Naive B cell (primary cell): ENCODE measurements at regions not wholly inside any gene's neighbourhood (a gene's known extent, or its start where the extent isn't known, plus 50 kb on each side); places are given as distances from the start of the nearest gene placed in this dataset.
A peak's percentile ranks its signal among the peaks of the same experiment; 100 is the strongest.
"Not testable (repeated sequence)": the region's sequence is repeated elsewhere in the genome, so short reads cannot be mapped to it uniquely, and the experiment has no call there.

Experiments used
- ATAC-seq, 2 donors: fragments of 150-1000 bp; cut with Tn5 transposase; 2 replicates each; pipeline ENCODE4 v1.10.0; 2021; ENCODE audit warnings: low read depth in 2 of 2, mild to moderate bottlenecking in 2 of 2, moderate library complexity in 2 of 2
- DNase-seq: peaks from one replicate; pipeline ENCODE4 v3.0.0; 2022
- H3K27ac Mint-ChIP-seq, 6 donors: one replicate each; pipeline ENCODE4 v1.8.0; 2020 to 2022; ENCODE audit warnings: mild to moderate bottlenecking in 6 of 6, mixed read lengths in 6 of 6, moderate library complexity in 5 of 6, inconsistent platforms in 2 of 6
- H3K27me3 Mint-ChIP-seq, 3 donors: one replicate each; pipeline ENCODE4 v1.8.0; 2021 to 2022; ENCODE audit warnings: mixed read lengths in 3 of 3, mild to moderate bottlenecking in 1 of 3
- H3K36me3 Mint-ChIP-seq, 2 donors: one replicate each; pipeline ENCODE4 v1.8.0; 2020 to 2022; ENCODE audit warnings: mixed read lengths in 2 of 2, inconsistent platforms in 1 of 2, mild to moderate bottlenecking in 1 of 2
- H3K4me1 Mint-ChIP-seq, 3 donors: one replicate each; pipeline ENCODE4 v1.8.0; 2020 to 2022; ENCODE audit warnings: mixed read lengths in 3 of 3, inconsistent platforms in 1 of 3, mild to moderate bottlenecking in 1 of 3, moderate library complexity in 1 of 3
- H3K4me3 Mint-ChIP-seq, 8 donors: one replicate each; pipeline ENCODE4 v1.8.0; 2020 to 2022; ENCODE audit warnings: mild to moderate bottlenecking in 8 of 8, mixed read lengths in 8 of 8, moderate library complexity in 8 of 8, inconsistent platforms in 2 of 8
- H3K9me3 Mint-ChIP-seq, 7 donors: one replicate each; pipeline ENCODE4 v1.8.0; 2020 to 2022; ENCODE audit warnings: mixed read lengths in 7 of 7, mild to moderate bottlenecking in 5 of 7, inconsistent platforms in 2 of 7, moderate library complexity in 1 of 7

DNA sequence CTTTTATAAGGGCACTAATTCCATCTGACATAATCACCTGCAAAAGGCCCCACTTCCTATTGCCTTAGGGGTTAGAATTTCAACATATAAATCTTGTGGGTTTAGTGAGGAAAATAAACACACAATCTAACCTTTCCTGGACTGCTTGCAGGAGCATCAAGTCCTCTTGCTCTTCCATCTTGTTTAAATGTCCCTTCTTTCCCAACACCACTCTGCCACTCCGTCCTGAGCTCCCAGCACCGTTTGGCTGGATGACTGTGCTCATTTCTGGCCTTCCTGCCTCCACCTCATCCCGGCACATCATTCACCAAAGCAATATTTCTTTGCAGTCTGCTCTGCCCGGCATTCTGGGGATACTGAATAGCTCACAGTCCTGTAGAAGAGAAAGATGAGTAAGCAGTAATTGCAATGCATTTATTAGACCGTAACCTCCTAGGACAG, 247.8 kb downstream of the BCL2 start:
- H3K27ac Mint-ChIP-seq, result no peak overlapping the region
- H3K9me3 Mint-ChIP-seq, result peaks cover 0 to 15% (median 3%) of the 10 kb centered on the region in 7 donors
- ATAC-seq (no peak), DNase-seq (no peak)
- no peaks in the 10 kb centered on the region for H3K36me3 Mint-ChIP-seq
- no peak overlapping the region for H3K4me3 Mint-ChIP-seq
- peaks cover 10 to 13% (median 12%) of the 10 kb centered on the region in 3 donors for H3K4me1 Mint-ChIP-seq
- no peaks in the 10 kb centered on the region for H3K27me3 Mint-ChIP-seq

DNA sequence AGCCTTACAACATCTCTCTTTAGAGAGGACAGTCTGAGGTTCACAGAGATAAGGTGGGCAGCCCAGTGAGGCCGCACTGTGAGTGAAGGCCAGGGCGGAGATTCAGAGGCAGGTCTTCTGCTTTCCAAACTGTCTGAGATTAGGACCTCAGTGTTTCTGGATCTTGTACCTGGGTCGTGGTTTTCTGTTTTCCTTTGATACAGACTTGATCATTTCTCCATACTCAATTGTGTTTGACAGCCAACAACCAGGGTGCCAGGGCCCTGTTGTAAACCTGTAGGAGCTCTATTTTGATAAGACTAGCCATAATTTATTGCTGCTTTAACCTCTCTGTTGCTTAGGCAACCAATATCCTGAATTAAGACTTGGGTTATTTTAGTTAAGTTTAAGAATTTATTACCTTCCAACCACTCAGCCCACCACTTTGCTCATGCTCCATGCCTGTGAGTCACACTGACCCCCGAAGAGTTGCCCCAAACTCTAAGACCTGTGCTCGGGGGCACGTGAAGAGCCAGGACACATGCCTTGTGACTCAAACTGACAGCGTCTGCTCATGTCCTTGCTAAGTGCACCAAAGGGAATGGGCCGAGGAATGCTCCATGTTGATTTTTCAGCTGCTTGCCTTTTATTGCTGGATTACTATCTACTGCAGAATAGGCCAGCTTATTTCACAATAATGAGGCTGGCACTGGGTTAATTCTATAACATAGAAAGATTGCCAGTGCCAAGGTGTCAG, 248.6 kb downstream of the BCL2 start:
- H3K36me3 Mint-ChIP-seq, result no peaks in the 10 kb centered on the region
- H3K4me3 Mint-ChIP-seq, result no peak overlapping the region
- peaks cover 10 to 12% (median 10%) of the 10 kb centered on the region in 3 donors for H3K4me1 Mint-ChIP-seq
- no peak for ATAC-seq
- no peak for DNase-seq
- peaks cover 0 to 15% (median 3%) of the 10 kb centered on the region in 7 donors for H3K9me3 Mint-ChIP-seq
- no peaks in the 10 kb centered on the region for H3K27me3 Mint-ChIP-seq
- peak overlapping the region in 1 of 6 donors; percentile 27 for H3K27ac Mint-ChIP-seq

DNA sequence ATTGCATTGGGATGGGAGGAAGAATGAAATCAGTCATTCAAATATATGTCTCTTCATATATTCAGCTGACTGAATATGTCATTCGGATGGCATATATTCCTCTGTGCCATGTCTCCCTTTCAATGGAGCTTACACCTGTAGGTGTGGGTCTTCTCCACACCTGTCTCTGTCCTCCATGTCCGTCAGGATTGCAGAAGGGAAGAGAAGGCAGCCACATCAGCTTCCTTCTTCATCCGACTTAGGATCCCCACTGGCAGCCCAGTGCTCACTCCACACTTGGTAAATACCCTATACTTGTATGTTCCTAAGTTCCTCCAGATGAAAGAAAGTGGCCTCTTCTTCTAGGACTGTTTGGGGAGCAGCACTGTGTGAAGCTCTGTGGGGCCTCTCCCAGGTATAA, 250.1 kb downstream of the BCL2 start:
- Mint-ChIP-seq H3K9me3 (peaks cover 0 to 15% (median 3%) of the 10 kb centered on the region in 7 donors), H3K27ac (no peak overlapping the region), H3K27me3 (no peaks in the 10 kb centered on the region), H3K36me3 (no peaks in the 10 kb centered on the region), H3K4me3 (no peak overlapping the region), H3K4me1 (no peaks in the 10 kb centered on the region)
- no peak for ATAC-seq
- no peak for DNase-seq

DNA sequence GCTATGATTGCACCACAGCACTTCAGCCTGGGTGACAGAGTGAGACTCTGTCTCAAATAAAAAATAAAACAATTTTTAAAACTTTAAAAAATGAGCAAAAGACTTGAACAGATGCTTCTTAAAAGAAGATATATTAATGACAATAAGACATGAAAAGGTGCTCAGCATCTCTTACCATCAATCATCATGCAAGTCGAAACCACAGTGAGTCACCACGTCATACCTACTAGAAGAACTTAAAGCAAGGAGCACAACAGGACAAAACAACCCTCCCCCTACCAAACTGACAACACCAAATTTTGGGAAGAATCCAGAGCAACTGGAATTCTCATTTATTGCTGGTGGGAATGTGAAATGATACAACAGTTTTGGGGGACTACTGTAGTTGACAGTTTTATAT, 251.6 kb downstream of the BCL2 start:
- H3K27ac Mint-ChIP-seq, result no peak overlapping the region
- no peak for DNase-seq
- ATAC-seq, result no peak
- no peaks in the 10 kb centered on the region for H3K36me3 Mint-ChIP-seq
- H3K4me1 Mint-ChIP-seq, result no peaks in the 10 kb centered on the region
- peaks cover 0 to 15% (median 3%) of the 10 kb centered on the region in 7 donors for H3K9me3 Mint-ChIP-seq
- peaks cover 0 to 4% (median 0%) of the 10 kb centered on the region in 3 donors for H3K27me3 Mint-ChIP-seq
- H3K4me3 Mint-ChIP-seq, result no peak overlapping the region

DNA sequence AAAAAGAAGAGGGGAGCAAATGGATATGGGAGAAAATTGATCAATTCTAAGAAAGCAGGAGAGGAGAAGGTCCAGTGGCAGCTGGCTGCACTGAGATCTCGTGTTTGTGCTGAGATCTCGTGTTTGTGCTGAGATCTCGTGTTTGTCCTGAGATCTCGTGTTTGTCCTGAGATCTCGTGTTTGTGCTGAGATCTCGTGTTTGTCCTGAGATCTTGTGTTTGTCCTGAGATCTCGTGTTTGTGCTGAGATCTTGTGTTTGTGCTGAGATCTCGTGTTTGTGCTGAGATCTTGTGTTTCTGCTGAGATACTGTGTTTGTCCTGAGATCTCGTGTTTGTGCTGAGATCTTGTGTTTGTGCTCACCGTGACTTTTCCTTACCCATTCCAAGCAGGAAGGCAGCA, 254.4 kb downstream of the BCL2 start:
- DNase-seq, result no peak
- Mint-ChIP-seq H3K4me1 (no peaks in the 10 kb centered on the region), H3K27me3 (peaks cover 0 to 5% (median 4%) of the 10 kb centered on the region in 3 donors), H3K4me3 (no peak overlapping the region), H3K27ac (no peak overlapping the region), H3K9me3 (peaks cover 0 to 15% (median 3%) of the 10 kb centered on the region in 7 donors), H3K36me3 (no peaks in the 10 kb centered on the region)
- no peak for ATAC-seq

DNA sequence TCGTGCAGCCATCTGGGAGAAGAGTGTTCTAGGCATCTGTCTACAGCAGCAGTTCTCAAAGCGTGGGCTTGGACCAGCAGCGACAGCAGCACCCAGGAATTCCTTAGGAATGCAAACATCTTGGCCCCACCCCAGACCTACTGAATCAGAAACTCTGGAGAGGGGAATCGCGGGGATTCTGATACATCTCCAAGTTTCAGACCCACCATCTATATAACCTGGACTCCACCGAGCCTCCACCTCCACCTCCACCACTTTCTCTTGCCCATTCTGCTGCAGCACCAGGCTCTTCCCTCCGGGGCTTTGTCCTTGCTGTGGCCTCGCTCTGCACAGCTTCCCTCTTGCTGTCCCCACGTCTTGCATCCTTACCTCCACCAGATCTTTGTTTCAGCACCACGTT, 256.4 kb downstream of the BCL2 start:
- ATAC-seq (no peak), DNase-seq (no peak)
- Mint-ChIP-seq H3K36me3 (no peaks in the 10 kb centered on the region), H3K9me3 (peaks cover 0 to 5% (median 0%) of the 10 kb centered on the region in 7 donors), H3K4me1 (no peaks in the 10 kb centered on the region), H3K4me3 (no peak overlapping the region), H3K27me3 (peaks cover 0 to 5% (median 4%) of the 10 kb centered on the region in 3 donors), H3K27ac (no peak overlapping the region)

DNA sequence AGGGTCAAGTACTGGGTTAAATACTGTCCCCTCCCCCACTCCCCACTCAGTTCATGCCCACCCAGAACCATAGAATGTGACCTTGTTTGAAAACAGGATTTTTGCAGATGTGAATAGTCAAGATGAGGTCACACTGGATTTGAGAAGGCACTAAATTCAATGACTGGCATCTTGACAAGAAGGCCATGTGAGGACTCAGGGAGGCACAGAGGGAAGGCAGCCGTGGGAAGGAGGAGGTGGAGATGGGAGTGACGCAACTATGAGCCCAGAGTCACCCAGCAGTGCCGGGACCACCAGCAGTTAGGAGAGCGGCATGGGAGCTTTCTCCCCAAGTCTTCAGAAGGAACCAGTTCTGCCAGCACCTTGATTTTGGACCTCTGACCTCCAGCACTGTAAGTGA, 257.3 kb downstream of the BCL2 start:
- DNase-seq (no peak), ATAC-seq (no peak)
- H3K4me3 Mint-ChIP-seq, result no peak overlapping the region
- peaks cover 0 to 5% (median 4%) of the 10 kb centered on the region in 3 donors for H3K27me3 Mint-ChIP-seq
- H3K4me1 Mint-ChIP-seq, result no peaks in the 10 kb centered on the region
- H3K36me3 Mint-ChIP-seq, result no peaks in the 10 kb centered on the region
- H3K9me3 Mint-ChIP-seq, result no peaks in the 10 kb centered on the region
- H3K27ac Mint-ChIP-seq, result peak overlapping the region in 1 of 6 donors; percentile 52

DNA sequence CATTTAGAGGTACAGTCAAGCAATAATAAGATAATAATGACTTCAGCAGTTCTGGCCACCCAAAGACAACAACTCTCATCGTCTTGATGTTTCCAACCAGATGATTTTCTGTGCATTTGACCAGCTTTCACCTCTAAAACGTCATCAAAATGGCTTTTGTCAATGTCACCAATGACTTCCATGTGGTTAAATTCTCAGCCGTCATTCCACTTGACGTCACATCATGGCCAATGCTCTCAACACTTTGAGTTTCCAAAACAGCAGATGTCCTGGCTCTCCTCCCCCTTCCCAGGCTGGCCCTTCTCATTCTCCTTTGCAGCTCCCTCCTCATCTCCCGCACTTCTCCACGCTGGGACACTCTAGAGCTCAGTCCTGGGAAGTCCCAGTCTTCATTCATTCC, 258.3 kb downstream of the BCL2 start:
- no peaks in the 10 kb centered on the region for H3K36me3 Mint-ChIP-seq

DNA sequence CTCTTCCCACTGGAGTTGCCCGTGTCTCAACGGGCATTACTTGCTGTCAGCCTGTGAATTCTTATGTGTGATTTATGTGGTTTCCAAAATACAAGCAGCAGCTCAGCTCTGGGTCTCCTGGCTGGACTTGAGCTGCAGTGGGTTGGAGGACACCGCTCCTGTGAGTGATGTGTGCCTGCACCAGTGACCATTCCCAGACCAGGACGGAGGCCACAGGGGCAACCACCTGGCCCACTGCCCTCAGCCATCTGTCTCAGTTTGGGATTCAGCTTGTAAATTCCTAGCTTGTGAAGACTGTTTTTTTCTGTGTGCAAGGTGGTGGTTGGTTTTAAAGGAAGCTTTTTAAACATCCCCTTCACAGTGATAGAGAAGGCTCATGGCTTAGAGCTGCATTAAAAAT, 261.0 kb downstream of the BCL2 start:
- Mint-ChIP-seq H3K27ac (peak overlapping the region in 1 of 6 donors; percentile 81), H3K36me3 (no peaks in the 10 kb centered on the region), H3K27me3 (peaks cover 0 to 5% (median 4%) of the 10 kb centered on the region in 3 donors), H3K9me3 (no peaks in the 10 kb centered on the region), H3K4me3 (no peak overlapping the region), H3K4me1 (peaks cover 9 to 23% (median 20%) of the 10 kb centered on the region in 3 donors)
- DNase-seq (no peak), ATAC-seq (no peak)

More for the DNA sequence above, 258.3 kb downstream of the BCL2 start:
- Mint-ChIP-seq H3K4me1 (peaks cover 0 to 2% (median 0%) of the 10 kb centered on the region in 3 donors), H3K4me3 (no peak overlapping the region), H3K27ac (peak overlapping the region in 1 of 6 donors; percentile 41), H3K27me3 (peaks cover 0 to 5% (median 4%) of the 10 kb centered on the region in 3 donors), H3K9me3 (no peaks in the 10 kb centered on the region)
- ATAC-seq, result no peak
- no peak for DNase-seq

DNA sequence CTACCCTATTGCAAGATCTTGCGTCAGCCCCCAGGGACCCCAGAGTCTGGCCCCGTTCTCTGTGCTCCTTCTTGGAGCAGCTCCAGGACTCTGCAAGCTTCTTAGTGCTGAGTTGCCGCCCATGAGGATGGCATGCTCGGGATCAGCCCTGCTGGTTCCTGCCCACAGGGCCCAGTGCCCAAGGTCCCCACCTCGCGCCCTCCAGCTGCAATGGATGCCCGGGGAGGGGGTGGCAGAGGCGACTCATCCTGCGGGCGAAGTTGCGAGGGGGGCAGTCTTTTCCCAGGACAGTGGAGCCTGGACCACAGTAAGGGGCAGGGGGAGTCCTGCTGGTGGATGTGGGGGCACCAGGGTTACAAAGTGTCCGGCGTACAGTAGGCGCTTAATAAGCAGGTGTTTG, 261.9 kb downstream of the BCL2 start:
- ATAC-seq (no peak), DNase-seq (no peak)
- Mint-ChIP-seq H3K9me3 (no peaks in the 10 kb centered on the region), H3K4me1 (peaks cover 9 to 23% (median 20%) of the 10 kb centered on the region in 3 donors), H3K27me3 (peaks cover 0 to 5% (median 0%) of the 10 kb centered on the region in 3 donors), H3K4me3 (no peak overlapping the region), H3K27ac (no peak overlapping the region), H3K36me3 (no peaks in the 10 kb centered on the region)

DNA sequence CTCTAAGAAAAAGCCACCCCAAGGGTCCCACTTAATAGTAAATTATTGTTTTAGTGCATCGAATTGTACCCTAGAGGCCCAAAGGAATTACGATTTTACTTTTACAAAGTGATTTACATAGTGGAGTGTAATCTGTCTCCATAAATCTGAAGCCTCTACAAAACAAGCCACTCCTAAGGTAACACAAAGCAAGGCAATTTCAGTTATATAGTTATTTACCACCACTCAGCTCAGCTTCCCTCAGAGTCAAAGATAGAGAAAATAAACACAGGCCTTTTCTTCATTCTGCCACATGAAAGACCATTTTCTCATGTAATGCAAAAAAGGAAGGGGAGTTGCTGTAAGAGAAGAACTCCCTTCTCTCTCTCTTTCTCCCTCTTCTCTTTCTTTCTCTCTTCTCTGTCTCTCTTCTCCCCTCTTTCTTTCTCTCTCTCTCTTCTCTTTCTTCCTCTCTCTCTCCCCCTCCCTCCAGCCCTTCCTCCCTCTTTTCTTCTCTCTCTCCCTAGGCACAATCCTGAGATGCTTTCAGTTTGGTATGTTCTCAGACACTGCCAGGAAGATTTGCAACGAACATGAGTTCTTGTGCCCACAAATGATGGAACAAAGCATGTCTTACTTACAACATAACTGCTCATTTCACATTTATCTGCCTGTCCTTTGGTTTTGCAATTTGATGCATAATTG, 264.5 kb downstream of the BCL2 start:
- Mint-ChIP-seq H3K4me3 (peak overlapping the region; percentile 8 to 88 (median 74)), H3K9me3 (no peaks in the 10 kb centered on the region), H3K27me3 (no peaks in the 10 kb centered on the region), H3K36me3 (no peaks in the 10 kb centered on the region), H3K4me1 (peaks cover 17 to 48% (median 34%) of the 10 kb centered on the region in 3 donors), H3K27ac (peak overlapping the region; percentile 39 to 95 (median 92))
- no peak for DNase-seq
- ATAC-seq, result peak; percentile 14 to 36

DNA sequence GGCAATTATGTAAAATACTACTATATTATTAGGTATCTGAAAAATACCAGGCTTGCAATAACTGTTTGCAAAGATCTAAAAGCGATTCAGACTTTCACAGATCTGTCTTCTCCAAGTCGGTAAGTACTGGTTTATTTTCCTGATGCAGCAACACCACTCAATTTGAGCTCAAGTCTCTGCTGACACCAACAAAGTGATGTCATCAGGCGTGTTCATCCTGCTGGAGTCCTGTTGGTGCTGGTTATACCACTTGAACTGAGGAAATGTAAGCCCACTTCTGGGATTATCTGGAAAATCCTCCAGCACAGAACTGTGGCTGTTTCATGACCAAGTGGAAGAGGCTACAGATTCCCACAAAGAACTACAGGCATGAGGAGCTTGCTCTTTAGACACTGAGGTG, 267.6 kb downstream of the BCL2 start:
- Mint-ChIP-seq H3K4me3 (peak overlapping the region in 2 of 8 donors; percentile 61 to 62), H3K36me3 (no peaks in the 10 kb centered on the region), H3K4me1 (peaks cover 21 to 54% (median 38%) of the 10 kb centered on the region in 3 donors), H3K27ac (peak overlapping the region in 1 of 6 donors; percentile 63), H3K27me3 (no peaks in the 10 kb centered on the region), H3K9me3 (no peaks in the 10 kb centered on the region)
- no peak for DNase-seq
- ATAC-seq, result no peak

DNA sequence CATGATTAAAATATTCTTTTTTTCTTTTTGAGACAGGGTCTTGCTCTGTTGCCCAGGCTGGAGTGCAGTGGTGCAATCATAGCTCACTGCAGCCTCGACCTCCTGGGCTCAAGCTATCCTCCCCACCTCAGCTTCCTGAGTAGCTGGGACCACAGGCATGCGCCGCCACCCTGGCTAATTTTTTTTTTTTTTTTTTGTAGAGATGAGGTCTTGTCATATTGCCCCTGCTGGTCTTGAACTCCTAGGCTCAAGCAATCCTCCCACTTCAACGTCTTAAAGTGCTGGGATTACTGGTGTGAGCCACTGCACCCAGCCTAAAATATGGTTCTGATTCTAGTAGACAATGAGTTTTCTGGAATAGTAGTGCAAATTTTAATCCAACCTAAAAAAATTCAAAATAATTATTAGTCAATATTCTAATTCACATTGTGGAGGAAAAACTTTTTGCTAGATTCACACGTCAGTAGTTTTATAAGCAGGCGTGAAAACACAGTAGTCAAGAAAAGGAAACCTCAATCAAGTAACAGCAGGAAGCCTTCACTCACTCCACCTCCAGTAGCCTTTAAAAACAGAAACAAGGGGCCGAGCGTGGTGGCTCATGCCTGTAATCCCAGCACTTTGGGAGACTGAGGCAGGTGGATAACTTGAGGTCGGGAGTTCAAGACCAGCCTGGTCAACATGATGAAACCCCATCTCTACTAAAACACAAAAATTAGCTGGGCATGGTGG, 268.7 kb downstream of the BCL2 start:
- not testable (repeated sequence) for H3K9me3 Mint-ChIP-seq, H3K36me3 Mint-ChIP-seq, H3K27me3 Mint-ChIP-seq, DNase-seq
- ATAC-seq, result peak; percentile 49 to 54
- H3K4me1 Mint-ChIP-seq, result peaks cover 21 to 47% (median 34%) of the 10 kb centered on the region in 3 donors
- H3K4me3 Mint-ChIP-seq, result peak overlapping the region in 7 of 8 donors; percentile 23 to 80 (median 61)
- peak overlapping the region in 4 of 6 donors; percentile 29 to 82 (median 47) for H3K27ac Mint-ChIP-seq
